ENCODE measurements at regions not wholly inside any gene's neighbourhood (a gene's known extent, or its start where the extent isn't known, plus 50 kb on each side); places are given as distances from the start of the nearest gene placed in this dataset.

DNA sequence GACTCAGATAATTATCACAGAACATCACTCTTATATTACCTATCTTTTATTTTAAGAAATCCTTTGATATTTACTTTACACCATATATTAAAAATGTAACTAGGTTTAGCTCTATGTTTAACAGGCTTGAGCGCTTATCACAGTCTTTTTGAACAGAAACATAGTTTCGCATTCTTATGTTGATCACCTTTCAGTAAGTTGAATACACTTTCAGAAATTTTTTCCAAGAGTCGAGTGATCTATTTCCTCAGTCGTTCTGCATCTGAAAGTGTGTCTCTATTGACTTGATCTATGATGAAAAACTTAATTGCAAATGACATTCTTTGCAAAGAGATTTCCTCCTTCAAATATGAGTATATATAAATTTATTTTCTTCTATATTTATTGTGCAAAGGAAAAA lies 516.6 kb upstream of the KCNMB2 start:
- intact Hi-C loops (cut with DNase I): no loop called here
- no peak for TF ChIP-seq POLR2A (IDR thresholded peaks at IDR 0.05)
- TF ChIP-seq, protein P1, sequence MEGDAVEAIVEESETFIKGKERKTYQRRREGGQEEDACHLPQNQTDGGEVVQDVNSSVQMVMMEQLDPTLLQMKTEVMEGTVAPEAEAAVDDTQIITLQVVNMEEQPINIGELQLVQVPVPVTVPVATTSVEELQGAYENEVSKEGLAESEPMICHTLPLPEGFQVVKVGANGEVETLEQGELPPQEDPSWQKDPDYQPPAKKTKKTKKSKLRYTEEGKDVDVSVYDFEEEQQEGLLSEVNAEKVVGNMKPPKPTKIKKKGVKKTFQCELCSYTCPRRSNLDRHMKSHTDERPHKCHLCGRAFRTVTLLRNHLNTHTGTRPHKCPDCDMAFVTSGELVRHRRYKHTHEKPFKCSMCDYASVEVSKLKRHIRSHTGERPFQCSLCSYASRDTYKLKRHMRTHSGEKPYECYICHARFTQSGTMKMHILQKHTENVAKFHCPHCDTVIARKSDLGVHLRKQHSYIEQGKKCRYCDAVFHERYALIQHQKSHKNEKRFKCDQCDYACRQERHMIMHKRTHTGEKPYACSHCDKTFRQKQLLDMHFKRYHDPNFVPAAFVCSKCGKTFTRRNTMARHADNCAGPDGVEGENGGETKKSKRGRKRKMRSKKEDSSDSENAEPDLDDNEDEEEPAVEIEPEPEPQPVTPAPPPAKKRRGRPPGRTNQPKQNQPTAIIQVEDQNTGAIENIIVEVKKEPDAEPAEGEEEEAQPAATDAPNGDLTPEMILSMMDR (IDR thresholded peaks at IDR 0.05): no peak
- WGBS, 2 donors: 87 to 92% methylated on average over 4 of the region's 4 CpGs
- Histone ChIP-seq H3K9me3 (no peaks in the 10 kb centered on the region), H3K27ac (no peak overlapping the region), H3K4me1 (peaks cover 0 to 6% of the 10 kb centered on the region in 2 donors), H3K27me3 (no peaks in the 10 kb centered on the region), H3K36me3 (no peaks in the 10 kb centered on the region), H3K4me3 (replicated peaks in 1 of 3) (no peak overlapping the region)
- DNase-seq: no peak

DNA sequence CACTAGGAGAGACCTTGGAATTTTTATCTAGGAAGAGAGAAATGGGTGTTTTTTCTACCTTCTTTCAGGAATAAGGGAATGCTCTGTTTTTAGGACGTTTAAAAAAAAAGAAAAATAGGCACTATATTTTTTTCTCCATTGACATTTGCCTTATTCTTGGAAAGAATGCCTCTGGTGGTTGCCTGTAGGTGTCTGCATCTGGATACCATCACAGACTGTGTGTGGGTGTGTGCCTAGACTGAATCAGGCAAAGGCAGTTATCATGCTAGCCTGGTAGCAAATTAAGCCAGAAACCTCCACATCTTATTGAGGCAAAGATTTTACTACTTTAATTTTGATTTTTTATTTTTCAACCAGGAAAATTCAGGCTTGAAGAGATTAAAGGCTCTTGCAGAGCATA lies 513.6 kb upstream of the KCNMB2 start:
- 94 to 95% methylated on average over 1 of the region's 1 CpG for WGBS, 2 donors
- H3K36me3 ChIP-seq: no peaks in the 10 kb centered on the region
- no peaks in the 10 kb centered on the region for H3K27me3 ChIP-seq
- intact Hi-C loops (cut with DNase I): no loop called here
- no peak overlapping the region for H3K27ac ChIP-seq
- no peaks in the 10 kb centered on the region for H3K4me1 ChIP-seq
- TF ChIP-seq, protein P1 (IDR thresholded peaks at IDR 0.05): no peak
- no peak for TF ChIP-seq POLR2A (IDR thresholded peaks at IDR 0.05)
- DNase-seq: no peak
- no peak overlapping the region for H3K4me3 ChIP-seq (replicated peaks in 1 of 3)
- no peaks in the 10 kb centered on the region for H3K9me3 ChIP-seq

DNA sequence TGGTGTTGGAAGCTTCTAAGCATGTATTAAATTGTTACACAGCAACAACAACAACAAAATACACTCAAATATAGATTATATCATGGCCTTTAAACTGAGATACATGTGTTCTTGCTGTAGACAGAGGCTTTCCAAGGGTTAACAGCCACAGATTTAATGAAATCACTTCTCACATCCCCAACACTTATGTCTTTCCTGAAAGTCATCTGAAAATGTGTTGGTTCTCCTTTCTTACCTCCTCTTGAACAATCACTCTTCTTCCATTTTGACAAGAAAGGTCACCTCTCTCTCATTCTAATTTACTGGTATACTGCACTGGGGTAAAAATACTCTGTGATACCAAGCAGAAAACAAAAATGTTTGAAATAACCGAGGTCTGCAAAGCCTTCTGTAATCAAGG lies 507.3 kb upstream of the KCNMB2 start:
- no peak overlapping the region for H3K27ac ChIP-seq
- no peaks in the 10 kb centered on the region for H3K9me3 ChIP-seq
- no peaks in the 10 kb centered on the region for H3K4me1 ChIP-seq
- no peaks in the 10 kb centered on the region for H3K36me3 ChIP-seq
- no peaks in the 10 kb centered on the region for H3K27me3 ChIP-seq
- DNase-seq: no peak
- intact Hi-C loops (cut with DNase I): no loop called here
- H3K4me3 ChIP-seq (replicated peaks in 1 of 3): no peak overlapping the region
- no peak for TF ChIP-seq POLR2A (IDR thresholded peaks at IDR 0.05)
- TF ChIP-seq, protein P1 (IDR thresholded peaks at IDR 0.05): no peak
- WGBS, 2 donors: 76 to 79% methylated on average over 1 of the region's 1 CpG

DNA sequence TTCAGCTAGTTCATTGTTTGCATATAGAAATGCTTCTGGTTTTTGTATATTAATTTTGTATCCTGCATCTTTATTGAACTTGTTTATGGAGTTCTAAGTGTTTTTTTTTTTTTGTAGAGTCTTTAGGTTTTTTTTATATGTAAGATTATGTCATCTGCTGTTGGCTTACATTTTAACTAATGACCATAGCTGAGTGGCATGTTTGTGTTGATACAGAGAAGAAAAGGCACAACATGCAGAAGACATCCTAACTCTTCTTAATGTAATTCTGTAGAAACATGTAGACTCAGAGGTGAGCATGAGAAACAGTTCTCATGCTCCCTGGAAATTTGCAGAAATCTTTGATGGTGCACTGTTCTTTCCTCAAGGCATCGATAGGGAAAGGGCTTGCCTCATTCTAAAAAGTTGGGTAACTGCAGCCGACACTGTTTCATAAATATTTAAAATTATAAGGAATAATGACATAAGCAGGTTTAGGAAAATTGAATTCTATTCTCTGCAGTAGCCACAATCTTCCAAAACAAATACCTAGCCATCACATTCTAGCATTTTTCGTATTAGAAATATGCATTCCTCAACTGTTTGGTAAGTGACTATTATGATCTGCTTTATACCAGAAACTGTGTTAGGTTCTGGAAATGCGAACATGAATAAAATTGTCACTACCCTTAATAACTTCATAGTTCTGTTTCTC lies 499.6 kb upstream of the KCNMB2 start:
- WGBS, 2 donors: 92% methylated on average over 4 of the region's 4 CpGs
- H3K36me3 ChIP-seq: no peaks in the 10 kb centered on the region
- H3K9me3 ChIP-seq: no peaks in the 10 kb centered on the region
- H3K27me3 ChIP-seq: no peaks in the 10 kb centered on the region
- intact Hi-C loops (cut with DNase I): no loop called here
- H3K4me3 ChIP-seq (replicated peaks in 1 of 3): no peak overlapping the region
- DNase-seq: no peak
- no peaks in the 10 kb centered on the region for H3K4me1 ChIP-seq
- H3K27ac ChIP-seq: no peak overlapping the region
- no peak for TF ChIP-seq POLR2A (IDR thresholded peaks at IDR 0.05)
- TF ChIP-seq, protein P1 (IDR thresholded peaks at IDR 0.05): no peak

DNA sequence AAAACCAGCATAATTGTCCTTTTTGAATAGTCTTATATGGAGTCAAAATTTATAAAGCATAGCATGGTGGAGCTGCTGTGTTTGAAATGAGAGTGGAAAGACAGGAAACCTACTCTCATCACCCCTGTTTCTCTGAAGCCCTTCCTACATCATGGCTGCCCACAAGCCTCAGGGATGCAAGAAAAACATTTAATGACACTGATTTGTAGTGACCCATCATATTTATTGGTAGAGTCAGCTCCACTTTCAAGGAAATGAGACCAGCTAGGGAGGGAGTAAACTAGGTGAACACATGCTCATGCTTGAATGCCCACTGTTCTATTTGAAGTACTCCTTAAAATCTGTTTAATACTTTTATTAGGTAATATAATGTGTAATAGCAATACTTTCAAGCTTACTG lies 494.3 kb upstream of the KCNMB2 start:
- Histone ChIP-seq H3K9me3 (no peaks in the 10 kb centered on the region), H3K4me1 (no peaks in the 10 kb centered on the region), H3K27ac (no peak overlapping the region), H3K27me3 (no peaks in the 10 kb centered on the region), H3K4me3 (replicated peaks in 1 of 3) (no peak overlapping the region), H3K36me3 (no peaks in the 10 kb centered on the region)
- DNase-seq: no peak
- no peak for TF ChIP-seq POLR2A (IDR thresholded peaks at IDR 0.05)
- TF ChIP-seq, protein P1 (IDR thresholded peaks at IDR 0.05): no peak
- intact Hi-C loops (cut with DNase I): no loop called here

Measured in thyroid gland (tissue), 4 donors.